ENCODE measurements at regions not wholly inside any gene's neighbourhood (a gene's known extent, or its start where the extent isn't known, plus 50 kb on each side); places are given as distances from the start of the nearest gene placed in this dataset.

- H3K4me3 ChIP-seq (ENCODE audit: low read depth, low read length), result no peak overlapping the region
- no peak for DNase-seq (ENCODE audit: low read depth)
- TF ChIP-seq CTCF (IDR thresholded peaks at IDR 0.05; ENCODE audit: control insufficient read depth, extremely low read depth, insufficient read depth), result no peak
These were observed 262.4 kb downstream of the HHIPL2 start for GRCh38 chr1:222285526-222285925.

GRCh38 chr1:222284466-222284865 lies 263.4 kb downstream of the HHIPL2 start:
- no peak for TF ChIP-seq CTCF (IDR thresholded peaks at IDR 0.05; ENCODE audit: control insufficient read depth, extremely low read depth, insufficient read depth)
- no peak for DNase-seq (ENCODE audit: low read depth)
- H3K4me3 ChIP-seq (ENCODE audit: low read depth, low read length), result no peak overlapping the region

GRCh38 chr1:222283147-222283768 lies 264.6 kb downstream of the HHIPL2 start:
- no peak for TF ChIP-seq CTCF (IDR thresholded peaks at IDR 0.05; ENCODE audit: control insufficient read depth, extremely low read depth, insufficient read depth)
- no peak overlapping the region for H3K4me3 ChIP-seq (ENCODE audit: low read depth, low read length)
- DNase-seq (ENCODE audit: low read depth), result no peak

- no peak overlapping the region for H3K4me3 ChIP-seq (ENCODE audit: low read depth, low read length)
- DNase-seq (ENCODE audit: low read depth), result no peak
- TF ChIP-seq CTCF (IDR thresholded peaks at IDR 0.05; ENCODE audit: control insufficient read depth, extremely low read depth, insufficient read depth), result no peak
These were observed 268.3 kb downstream of the HHIPL2 start for GRCh38 chr1:222279591-222279990.

- no peak overlapping the region for H3K4me3 ChIP-seq (ENCODE audit: low read depth, low read length)
- no peak for TF ChIP-seq CTCF (IDR thresholded peaks at IDR 0.05; ENCODE audit: control insufficient read depth, extremely low read depth, insufficient read depth)
- DNase-seq (ENCODE audit: low read depth), result no peak
These were observed 269.4 kb downstream of the HHIPL2 start for GRCh38 chr1:222278501-222278900.

GRCh38 chr1:222275729-222276465 lies 272.0 kb downstream of the HHIPL2 start:
- DNase-seq (ENCODE audit: low read depth), result no peak
- no peak for TF ChIP-seq CTCF (IDR thresholded peaks at IDR 0.05; ENCODE audit: control insufficient read depth, extremely low read depth, insufficient read depth)
- no peak overlapping the region for H3K4me3 ChIP-seq (ENCODE audit: low read depth, low read length)
